GM18505 (cell line): ENCODE measurements at regions not wholly inside any gene's neighbourhood (a gene's known extent, or its start where the extent isn't known, plus 50 kb on each side); places are given as distances from the start of the nearest gene placed in this dataset.

Source experiments
- ATAC-seq: cut with Tn5 transposase; IDR thresholded peaks from one replicate; pipeline ENCODE4 v1.9.1; 2021; ENCODE audit not compliant: unreplicated experiment
- POLR2A ChIP-seq: IDR thresholded peaks from 4 replicates; pipeline ENCODE4 v1.6.1; 2011; ENCODE audit warnings: borderline replicate concordance; ENCODE audit not compliant: insufficient read depth, insufficient read length; ENCODE audit errors: extremely low read depth

GRCh38 chr3:110378481-110378880 lies 693.1 kb upstream of the NECTIN3 start:
- no peak for ATAC-seq

GRCh38 chr3:110381992-110382391 lies 689.6 kb upstream of the NECTIN3 start:
- TF ChIP-seq POLR2A, result no peak
- no peak for ATAC-seq

More at GRCh38 chr3:110378481-110378880, 693.1 kb upstream of the NECTIN3 start:
- no peak for TF ChIP-seq POLR2A

- no peak for ATAC-seq
- no peak for TF ChIP-seq POLR2A
Observed at GRCh38 chr3:110383356-110383755, 688.3 kb upstream of the NECTIN3 start.

- no peak for ATAC-seq
- no peak for TF ChIP-seq POLR2A
Observed at GRCh38 chr3:110384601-110385000, 687.0 kb upstream of the NECTIN3 start.

- no peak for ATAC-seq
- TF ChIP-seq POLR2A, result no peak
Observed at GRCh38 chr3:110389005-110389404, 682.6 kb upstream of the NECTIN3 start.

GRCh38 chr3:110390372-110390771 lies 681.2 kb upstream of the NECTIN3 start:
- no peak for TF ChIP-seq POLR2A
- ATAC-seq, result no peak

- no peak for ATAC-seq
Observed at GRCh38 chr3:110391042-110391441, 680.6 kb upstream of the NECTIN3 start.

GRCh38 chr3:110391640-110392395 lies 679.8 kb upstream of the NECTIN3 start:
- no peak for ATAC-seq
- no peak for TF ChIP-seq POLR2A

More at GRCh38 chr3:110391042-110391441, 680.6 kb upstream of the NECTIN3 start:
- no peak for TF ChIP-seq POLR2A

GRCh38 chr3:110393941-110394340 lies 677.7 kb upstream of the NECTIN3 start:
- ATAC-seq, result no peak

GRCh38 chr3:110397115-110397514 lies 674.5 kb upstream of the NECTIN3 start:
- no peak for TF ChIP-seq POLR2A
- ATAC-seq, result no peak

More at GRCh38 chr3:110393941-110394340, 677.7 kb upstream of the NECTIN3 start:
- no peak for TF ChIP-seq POLR2A

- no peak for TF ChIP-seq POLR2A
- ATAC-seq, result no peak
Observed at GRCh38 chr3:110400315-110400714, 671.3 kb upstream of the NECTIN3 start.

- no peak for TF ChIP-seq POLR2A
- ATAC-seq, result no peak
Observed at GRCh38 chr3:110405830-110406585, 665.6 kb upstream of the NECTIN3 start.

- no peak for TF ChIP-seq POLR2A
- no peak for ATAC-seq
Observed at GRCh38 chr3:110413266-110413665, 658.4 kb upstream of the NECTIN3 start.
